ENCODE measurements at regions not wholly inside any gene's neighbourhood (a gene's known extent, or its start where the extent isn't known, plus 50 kb on each side); places are given as distances from the start of the nearest gene placed in this dataset.

DNA sequence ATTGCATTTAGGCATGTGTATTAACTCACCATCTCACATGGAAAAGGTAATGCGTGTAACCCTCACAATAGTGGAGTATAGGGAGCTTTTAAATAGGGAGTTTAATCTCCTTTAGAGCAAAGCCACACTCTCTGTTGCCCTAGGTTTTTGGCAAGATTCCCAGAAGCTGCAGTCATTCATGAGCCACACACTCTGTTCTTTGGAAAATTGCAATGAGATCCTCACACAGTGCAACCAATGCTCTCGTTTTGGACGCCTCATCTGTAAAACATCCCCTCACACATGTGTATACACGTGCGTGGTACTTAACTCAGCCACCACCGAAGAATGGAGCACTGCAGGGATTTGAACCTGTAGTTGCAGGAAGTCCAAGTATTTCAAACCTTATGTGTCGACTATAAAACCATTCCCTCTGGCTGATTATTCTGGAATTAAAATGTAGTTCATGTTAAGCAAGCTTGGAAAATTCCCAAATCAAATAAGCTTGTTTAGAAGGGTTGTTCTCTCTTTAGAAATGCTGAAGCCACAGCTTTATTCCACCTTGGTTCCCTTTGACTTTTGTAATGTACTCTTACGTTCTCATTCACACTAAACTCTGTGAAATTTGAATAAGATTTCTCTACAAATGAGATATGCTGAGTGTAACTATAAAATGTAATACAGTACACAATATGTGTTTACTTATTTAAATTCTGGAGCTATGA lies 489.8 kb upstream of the MANEA start:
- TF ChIP-seq, protein P1, sequence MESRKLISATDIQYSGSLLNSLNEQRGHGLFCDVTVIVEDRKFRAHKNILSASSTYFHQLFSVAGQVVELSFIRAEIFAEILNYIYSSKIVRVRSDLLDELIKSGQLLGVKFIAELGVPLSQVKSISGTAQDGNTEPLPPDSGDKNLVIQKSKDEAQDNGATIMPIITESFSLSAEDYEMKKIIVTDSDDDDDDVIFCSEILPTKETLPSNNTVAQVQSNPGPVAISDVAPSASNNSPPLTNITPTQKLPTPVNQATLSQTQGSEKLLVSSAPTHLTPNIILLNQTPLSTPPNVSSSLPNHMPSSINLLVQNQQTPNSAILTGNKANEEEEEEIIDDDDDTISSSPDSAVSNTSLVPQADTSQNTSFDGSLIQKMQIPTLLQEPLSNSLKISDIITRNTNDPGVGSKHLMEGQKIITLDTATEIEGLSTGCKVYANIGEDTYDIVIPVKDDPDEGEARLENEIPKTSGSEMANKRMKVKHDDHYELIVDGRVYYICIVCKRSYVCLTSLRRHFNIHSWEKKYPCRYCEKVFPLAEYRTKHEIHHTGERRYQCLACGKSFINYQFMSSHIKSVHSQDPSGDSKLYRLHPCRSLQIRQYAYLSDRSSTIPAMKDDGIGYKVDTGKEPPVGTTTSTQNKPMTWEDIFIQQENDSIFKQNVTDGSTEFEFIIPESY (CRISPR knock-in tag; IDR thresholded peaks at IDR 0.05), result no peak
- TF ChIP-seq ZNF766 (CRISPR knock-in tag; IDR thresholded peaks at IDR 0.05; ENCODE audit: borderline replicate concordance), result no peak
